Adrenal gland (tissue), 5 donors: ENCODE measurements at regions not wholly inside any gene's neighbourhood (a gene's known extent, or its start where the extent isn't known, plus 50 kb on each side); places are given as distances from the start of the nearest gene placed in this dataset.

Source experiments
- POLR2A ChIP-seq, 2 donors: fragments of 450-650 bp; IDR thresholded peaks; one replicate each; pipeline ENCODE4 v1.6.1; 2017; ENCODE audit warnings: antibody characterized with exemption in 2 of 2, mild to moderate bottlenecking in 2 of 2, moderate library complexity in 1 of 2
- TF ChIP-seq, protein P1 (sequence below), 6 experiments: fragments of 450-650 bp in 4 of 6; fragments of 200-600 bp in 2 of 6; sonication (generic) in 1 of 6; IDR thresholded peaks; 1 replicate in 5 of 6; 2 replicates in 1 of 6; pipeline versions ENCODE4 v1.5.1 to v1.8.0; 2016 to 2021; ENCODE audit warnings: antibody characterized with exemption in 6 of 6, mild to moderate bottlenecking in 2 of 6, moderate library complexity in 1 of 6
- donor health status: DM: no; HTN: no; CAD: no.

DNA sequence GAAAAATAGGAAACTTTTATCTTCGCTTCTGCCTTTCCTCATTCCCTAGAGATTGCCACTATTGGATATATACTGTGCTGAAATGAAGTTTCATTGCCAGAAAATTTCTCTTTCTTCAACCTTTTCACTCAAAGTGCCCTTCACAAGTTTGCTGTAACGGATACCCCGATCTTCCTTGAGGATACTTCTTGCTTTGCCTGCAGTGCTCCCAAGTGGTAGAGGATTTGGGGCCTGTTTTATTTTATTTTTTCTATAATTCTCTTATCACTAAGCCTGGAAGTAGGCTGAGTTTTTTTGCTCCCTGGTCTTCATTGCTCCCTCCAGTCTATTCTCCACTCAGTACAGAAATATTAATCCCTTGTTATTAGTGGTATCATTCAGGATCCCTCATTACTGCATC is 481.4 kb upstream of the CDH18 start:
- TF ChIP-seq, protein P1, sequence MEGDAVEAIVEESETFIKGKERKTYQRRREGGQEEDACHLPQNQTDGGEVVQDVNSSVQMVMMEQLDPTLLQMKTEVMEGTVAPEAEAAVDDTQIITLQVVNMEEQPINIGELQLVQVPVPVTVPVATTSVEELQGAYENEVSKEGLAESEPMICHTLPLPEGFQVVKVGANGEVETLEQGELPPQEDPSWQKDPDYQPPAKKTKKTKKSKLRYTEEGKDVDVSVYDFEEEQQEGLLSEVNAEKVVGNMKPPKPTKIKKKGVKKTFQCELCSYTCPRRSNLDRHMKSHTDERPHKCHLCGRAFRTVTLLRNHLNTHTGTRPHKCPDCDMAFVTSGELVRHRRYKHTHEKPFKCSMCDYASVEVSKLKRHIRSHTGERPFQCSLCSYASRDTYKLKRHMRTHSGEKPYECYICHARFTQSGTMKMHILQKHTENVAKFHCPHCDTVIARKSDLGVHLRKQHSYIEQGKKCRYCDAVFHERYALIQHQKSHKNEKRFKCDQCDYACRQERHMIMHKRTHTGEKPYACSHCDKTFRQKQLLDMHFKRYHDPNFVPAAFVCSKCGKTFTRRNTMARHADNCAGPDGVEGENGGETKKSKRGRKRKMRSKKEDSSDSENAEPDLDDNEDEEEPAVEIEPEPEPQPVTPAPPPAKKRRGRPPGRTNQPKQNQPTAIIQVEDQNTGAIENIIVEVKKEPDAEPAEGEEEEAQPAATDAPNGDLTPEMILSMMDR (IDR thresholded peaks at IDR 0.05), result no peak
- no peak for TF ChIP-seq POLR2A (IDR thresholded peaks at IDR 0.05)
